HEK293T (cell line): ENCODE measurements at regions not wholly inside any gene's neighbourhood (a gene's known extent, or its start where the extent isn't known, plus 50 kb on each side); places are given as distances from the start of the nearest gene placed in this dataset.

Experiments used
- CTCF ChIA-PET: fragments of 350-600 bp; formaldehyde crosslinking; extraction: SDS; loops from one replicate; lab custom pipeline; 2021; ENCODE audit warnings: antibody characterized with exemption, inconsistent platforms; lab: Yijun Ruan, JAX
- POLR2A ChIA-PET: fragments of 350-600 bp; formaldehyde crosslinking; extraction: SDS; loops from one replicate; lab custom pipeline; 2020; ENCODE audit warnings: antibody characterized with exemption, inconsistent platforms; lab: Yijun Ruan, JAX
- DNase-seq: peaks from one replicate; pipeline ENCODE4 v3.0.0; 2012; ENCODE audit warnings: mixed read lengths; ENCODE audit errors: extremely low spot score
- ARNT ChIP-seq: fragments of 450-650 bp; IDR thresholded peaks from 2 replicates; pipeline ENCODE4 v1.6.1; 2017; ENCODE audit warnings: mild to moderate bottlenecking
- BHLHE40 ChIP-seq: fragments of 450-650 bp; IDR thresholded peaks from 2 replicates; pipeline ENCODE4 v1.6.1; 2016; ENCODE audit warnings: mild to moderate bottlenecking, moderate library complexity, borderline replicate concordance
- CTBP1 ChIP-seq: fragments of 450-650 bp; IDR thresholded peaks from 2 replicates; pipeline ENCODE4 v1.6.1; 2016; ENCODE audit warnings: borderline replicate concordance
- ELF4 ChIP-seq: fragments of 450-650 bp; IDR thresholded peaks from 2 replicates; pipeline ENCODE4 v1.6.1; 2017; ENCODE audit warnings: antibody characterized with exemption
- FOXA1 ChIP-seq: fragments of 450-650 bp; IDR thresholded peaks from 2 replicates; pipeline ENCODE4 v1.6.1; 2016; ENCODE audit warnings: mild to moderate bottlenecking
- FOXK2 ChIP-seq: fragments of 450-650 bp; IDR thresholded peaks from 2 replicates; pipeline ENCODE4 v1.6.1; 2016; ENCODE audit warnings: mild to moderate bottlenecking
- FOXM1 ChIP-seq: fragments of 450-650 bp; IDR thresholded peaks from 2 replicates; pipeline ENCODE4 v1.6.1; 2017; ENCODE audit warnings: mild to moderate bottlenecking, borderline replicate concordance
- HDGF ChIP-seq: fragments of 450-650 bp; IDR thresholded peaks from 2 replicates; pipeline ENCODE4 v1.6.1; 2017; ENCODE audit warnings: antibody characterized with exemption, borderline replicate concordance
- L3MBTL2 ChIP-seq: fragments of 450-650 bp; conservative IDR thresholded peaks from 2 replicates; pipeline ENCODE4 v1.6.1; 2016; ENCODE audit warnings: mild to moderate bottlenecking
- LEF1 ChIP-seq: fragments of 450-650 bp; IDR thresholded peaks from 2 replicates; pipeline ENCODE4 v1.6.1; 2017; ENCODE audit warnings: mild to moderate bottlenecking, borderline replicate concordance
- NFRKB ChIP-seq: fragments of 450-650 bp; IDR thresholded peaks from 2 replicates; pipeline ENCODE4 v1.6.1; 2016; ENCODE audit warnings: mild to moderate bottlenecking, moderate library complexity
- PKNOX1 ChIP-seq: fragments of 450-650 bp; IDR thresholded peaks from 2 replicates; pipeline ENCODE4 v1.6.1; 2016
- SP1 ChIP-seq: fragments of 450-650 bp; IDR thresholded peaks from 2 replicates; pipeline ENCODE4 v1.6.1; 2017
- SUZ12 ChIP-seq: fragments of 450-650 bp; IDR thresholded peaks from 2 replicates; pipeline ENCODE4 v1.6.1; 2016; ENCODE audit warnings: mild to moderate bottlenecking
- TARDBP ChIP-seq: fragments of 450-650 bp; IDR thresholded peaks from 2 replicates; pipeline ENCODE4 v1.6.1; 2016
- ZNF384 ChIP-seq: fragments of 450-650 bp; IDR thresholded peaks from 2 replicates; pipeline ENCODE4 v1.6.1; 2016

- TF ChIP-seq SUZ12 (no peak), ELF4 (no peak), L3MBTL2 (no peak), SP1 (no peak), PKNOX1 (no peak), LEF1 (no peak), CTBP1 (no peak), HDGF (no peak), BHLHE40 (no peak), ARNT (no peak), FOXA1 (no peak), FOXK2 (no peak), FOXM1 (no peak), NFRKB (no peak), ZNF384 (no peak), TARDBP (no peak)
Measured at GRCh38 chr1:80447526-80447925, 1353.2 kb upstream of the ADGRL2 start.

GRCh38 chr1:80445033-80445432, 1355.7 kb upstream of the ADGRL2 start:
- no peak for TF ChIP-seq ELF4
- TF ChIP-seq SP1: no peak
- TF ChIP-seq HDGF: no peak
- no peak for TF ChIP-seq ZNF384
- no peak for TF ChIP-seq FOXM1
- TF ChIP-seq FOXA1: no peak
- TF ChIP-seq BHLHE40: no peak
- TF ChIP-seq SUZ12: no peak
- no peak for TF ChIP-seq ARNT
- no peak for TF ChIP-seq PKNOX1
- CTCF ChIA-PET: no interaction called here
- POLR2A ChIA-PET: no interaction called here
- DNase-seq: no peak

More at GRCh38 chr1:80447526-80447925, 1353.2 kb upstream of the ADGRL2 start:
- POLR2A ChIA-PET: no interaction called here
- DNase-seq: no peak
- CTCF ChIA-PET: no interaction called here

- TF ChIP-seq L3MBTL2 (no peak), CTBP1 (no peak), FOXK2 (no peak), PKNOX1 (no peak)
- POLR2A ChIA-PET: no interaction called here
- DNase-seq: no peak
- CTCF ChIA-PET: no interaction called here
Measured at GRCh38 chr1:80444171-80444570, 1356.6 kb upstream of the ADGRL2 start.

- POLR2A ChIA-PET: no interaction called here
- CTCF ChIA-PET: no interaction called here
- DNase-seq: peak; percentile 13
- no peak for TF ChIP-seq CTBP1
- TF ChIP-seq HDGF: no peak
- no peak for TF ChIP-seq FOXA1
- no peak for TF ChIP-seq LEF1
- TF ChIP-seq PKNOX1: no peak
Measured at GRCh38 chr1:80441664-80442063, 1359.1 kb upstream of the ADGRL2 start.

- DNase-seq: no peak
- POLR2A ChIA-PET: no interaction called here
- CTCF ChIA-PET: no interaction called here
- TF ChIP-seq LEF1: no peak
- TF ChIP-seq FOXA1: no peak
- no peak for TF ChIP-seq L3MBTL2
- TF ChIP-seq PKNOX1: no peak
- no peak for TF ChIP-seq BHLHE40
- no peak for TF ChIP-seq ARNT
- no peak for TF ChIP-seq TARDBP
- no peak for TF ChIP-seq SP1
- no peak for TF ChIP-seq CTBP1
Measured at GRCh38 chr1:80436851-80437250, 1363.9 kb upstream of the ADGRL2 start.

- TF ChIP-seq SP1 (no peak), L3MBTL2 (no peak), FOXA1 (no peak), HDGF (no peak), NFRKB (no peak), LEF1 (no peak), BHLHE40 (no peak), ELF4 (no peak), FOXM1 (no peak), SUZ12 (no peak)
- ChIA-PET CTCF (no interaction called here), POLR2A (no interaction called here)
Measured at GRCh38 chr1:80427881-80428280, 1372.9 kb upstream of the ADGRL2 start.

More at GRCh38 chr1:80427881-80428280, 1372.9 kb upstream of the ADGRL2 start:
- no peak for DNase-seq
